Body of pancreas (tissue), 4 donors: ENCODE measurements at regions not wholly inside any gene's neighbourhood (a gene's known extent, or its start where the extent isn't known, plus 50 kb on each side); places are given as distances from the start of the nearest gene placed in this dataset.

Source experiments
- CTCF ChIP-seq, 7 experiments: fragments of 450-650 bp in 4 of 7; fragments of 200-600 bp in 3 of 7; sonication (generic) in 3 of 7; IDR thresholded peaks; one replicate each; pipeline ENCODE4 v1.5.1; 2016 to 2019; ENCODE audit warnings: antibody characterized with exemption in 7 of 7
- POLR2A ChIP-seq, 3 donors: fragments of 450-650 bp; IDR thresholded peaks; one replicate each; pipeline ENCODE4 v1.6.1; 2016; ENCODE audit warnings: antibody characterized with exemption in 3 of 3, mild to moderate bottlenecking in 2 of 3

- TF ChIP-seq CTCF (IDR thresholded peaks at IDR 0.05) = no peak
- TF ChIP-seq POLR2A (IDR thresholded peaks at IDR 0.05) = no peak
These were observed 505.1 kb upstream of the ITGA1 start for GRCh38 chr5:52282647-52283046.
